NOMO-1 treated with dmso at 0.1 percent for 144 hours (cell line): ENCODE measurements at regions not wholly inside any gene's neighbourhood (a gene's known extent, or its start where the extent isn't known, plus 50 kb on each side); places are given as distances from the start of the nearest gene placed in this dataset.
"Not testable (repeated sequence)": the region's sequence is repeated elsewhere in the genome, so short reads cannot be mapped to it uniquely, and the experiment has no call there.

Experiments used
- DNase-seq: peaks from one replicate; lab custom pipeline; 2025; ENCODE audit not compliant: unreplicated experiment; lab: John Stamatoyannopoulos, UW

GRCh38 chr13:44784708-44785080 is 204.6 kb downstream of the NUFIP1 start:
- no peak for DNase-seq

GRCh38 chr13:44783994-44784707 is 205.1 kb downstream of the NUFIP1 start:
- no peak for DNase-seq

GRCh38 chr13:44780591-44781280 is 204.6 kb upstream of the TSC22D1 start:
- DNase-seq: no peak

- DNase-seq: no peak
Observed at GRCh38 chr13:44778761-44779484, 202.8 kb upstream of the TSC22D1 start.

- DNase-seq: not testable (repeated sequence)
Observed at GRCh38 chr13:44775290-44775689, 199.2 kb upstream of the TSC22D1 start.

GRCh38 chr13:44770951-44771350 is 194.8 kb upstream of the TSC22D1 start:
- no peak for DNase-seq

GRCh38 chr13:44769686-44770085 is 193.6 kb upstream of the TSC22D1 start:
- no peak for DNase-seq

GRCh38 chr13:44768775-44769581 is 192.8 kb upstream of the TSC22D1 start:
- no peak for DNase-seq

GRCh38 chr13:44768239-44768638 is 192.1 kb upstream of the TSC22D1 start:
- DNase-seq: no peak

- no peak for DNase-seq
Observed at GRCh38 chr13:44765001-44765471, 188.9 kb upstream of the TSC22D1 start.

- DNase-seq: peak; percentile 40
Observed at GRCh38 chr13:44764302-44764692, 188.2 kb upstream of the TSC22D1 start.

- DNase-seq: no peak
Observed at GRCh38 chr13:44763615-44764301, 187.6 kb upstream of the TSC22D1 start.

- DNase-seq: no peak
Observed at GRCh38 chr13:44762911-44763310, 186.8 kb upstream of the TSC22D1 start.

GRCh38 chr13:44760434-44760833 is 184.3 kb upstream of the TSC22D1 start:
- DNase-seq: no peak

- no peak for DNase-seq
Observed at GRCh38 chr13:44759384-44760360, 183.5 kb upstream of the TSC22D1 start.

GRCh38 chr13:44758630-44759383 is 182.7 kb upstream of the TSC22D1 start:
- no peak for DNase-seq

- DNase-seq: no peak
Observed at GRCh38 chr13:44757671-44758070, 181.5 kb upstream of the TSC22D1 start.

- DNase-seq: no peak
Observed at GRCh38 chr13:44756276-44756810, 180.2 kb upstream of the TSC22D1 start.
